ENCODE measurements at regions not wholly inside any gene's neighbourhood (a gene's known extent, or its start where the extent isn't known, plus 50 kb on each side); places are given as distances from the start of the nearest gene placed in this dataset.

DNA sequence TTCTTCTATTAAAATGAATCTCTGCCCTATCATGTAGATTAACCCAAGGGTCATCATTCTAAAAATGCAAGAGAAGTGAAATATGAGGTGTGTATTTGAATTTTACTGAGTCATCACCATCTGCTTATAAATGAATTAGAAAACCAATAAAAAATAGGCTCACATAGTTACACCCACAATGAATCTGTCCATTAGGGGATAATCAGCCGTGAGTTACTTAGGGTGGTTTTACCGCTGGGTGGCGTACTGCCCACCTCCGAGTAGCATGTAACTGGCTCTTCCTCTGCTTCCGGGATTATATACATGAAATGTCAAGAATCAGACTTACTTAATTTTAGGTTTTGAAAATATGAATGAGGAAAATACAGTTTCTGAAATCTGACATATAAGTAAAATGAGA is 332.9 kb upstream of the CCNG1 start:
- no peak for TF ChIP-seq POLR2A (IDR thresholded peaks at IDR 0.05)
- TF ChIP-seq, protein P1, sequence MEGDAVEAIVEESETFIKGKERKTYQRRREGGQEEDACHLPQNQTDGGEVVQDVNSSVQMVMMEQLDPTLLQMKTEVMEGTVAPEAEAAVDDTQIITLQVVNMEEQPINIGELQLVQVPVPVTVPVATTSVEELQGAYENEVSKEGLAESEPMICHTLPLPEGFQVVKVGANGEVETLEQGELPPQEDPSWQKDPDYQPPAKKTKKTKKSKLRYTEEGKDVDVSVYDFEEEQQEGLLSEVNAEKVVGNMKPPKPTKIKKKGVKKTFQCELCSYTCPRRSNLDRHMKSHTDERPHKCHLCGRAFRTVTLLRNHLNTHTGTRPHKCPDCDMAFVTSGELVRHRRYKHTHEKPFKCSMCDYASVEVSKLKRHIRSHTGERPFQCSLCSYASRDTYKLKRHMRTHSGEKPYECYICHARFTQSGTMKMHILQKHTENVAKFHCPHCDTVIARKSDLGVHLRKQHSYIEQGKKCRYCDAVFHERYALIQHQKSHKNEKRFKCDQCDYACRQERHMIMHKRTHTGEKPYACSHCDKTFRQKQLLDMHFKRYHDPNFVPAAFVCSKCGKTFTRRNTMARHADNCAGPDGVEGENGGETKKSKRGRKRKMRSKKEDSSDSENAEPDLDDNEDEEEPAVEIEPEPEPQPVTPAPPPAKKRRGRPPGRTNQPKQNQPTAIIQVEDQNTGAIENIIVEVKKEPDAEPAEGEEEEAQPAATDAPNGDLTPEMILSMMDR (IDR thresholded peaks at IDR 0.05): no peak
